GM19193 (cell line): ENCODE measurements at regions not wholly inside any gene's neighbourhood (a gene's known extent, or its start where the extent isn't known, plus 50 kb on each side); places are given as distances from the start of the nearest gene placed in this dataset.

Source experiments
- POLR2A ChIP-seq: IDR thresholded peaks from 4 replicates; pipeline ENCODE4 v1.6.1; 2011; ENCODE audit not compliant: insufficient read depth, insufficient read length; ENCODE audit errors: extremely low read depth

GRCh38 chr6:105746130-105746505, 340.0 kb upstream of the PRDM1 start:
- TF ChIP-seq POLR2A = no peak

- TF ChIP-seq POLR2A = no peak
These were observed 340.5 kb upstream of the PRDM1 start for GRCh38 chr6:105745464-105746129.

GRCh38 chr6:105744815-105745214, 341.3 kb upstream of the PRDM1 start:
- no peak for TF ChIP-seq POLR2A

GRCh38 chr6:105740946-105741645, 338.2 kb upstream of the PREP start:
- no peak for TF ChIP-seq POLR2A

- no peak for TF ChIP-seq POLR2A
These were observed 336.9 kb upstream of the PREP start for GRCh38 chr6:105739764-105740163.

- TF ChIP-seq POLR2A = no peak
These were observed 330.8 kb upstream of the PREP start for GRCh38 chr6:105733556-105734162.

- no peak for TF ChIP-seq POLR2A
These were observed 326.1 kb upstream of the PREP start for GRCh38 chr6:105728995-105729394.

- TF ChIP-seq POLR2A = no peak
These were observed 324.2 kb upstream of the PREP start for GRCh38 chr6:105726902-105727655.

- TF ChIP-seq POLR2A = no peak
These were observed 312.0 kb upstream of the PREP start for GRCh38 chr6:105714846-105715245.

- no peak for TF ChIP-seq POLR2A
These were observed 310.7 kb upstream of the PREP start for GRCh38 chr6:105713474-105714118.

GRCh38 chr6:105711216-105711615, 308.3 kb upstream of the PREP start:
- TF ChIP-seq POLR2A = no peak

- no peak for TF ChIP-seq POLR2A
These were observed 302.7 kb upstream of the PREP start for GRCh38 chr6:105705608-105706007.

GRCh38 chr6:105695461-105695860, 292.6 kb upstream of the PREP start:
- no peak for TF ChIP-seq POLR2A

GRCh38 chr6:105692613-105693215, 289.8 kb upstream of the PREP start:
- TF ChIP-seq POLR2A = no peak
